ENCODE measurements at regions not wholly inside any gene's neighbourhood (a gene's known extent, or its start where the extent isn't known, plus 50 kb on each side); places are given as distances from the start of the nearest gene placed in this dataset.
"Not testable (repeated sequence)": the region's sequence is repeated elsewhere in the genome, so short reads cannot be mapped to it uniquely, and the experiment has no call there.

DNA sequence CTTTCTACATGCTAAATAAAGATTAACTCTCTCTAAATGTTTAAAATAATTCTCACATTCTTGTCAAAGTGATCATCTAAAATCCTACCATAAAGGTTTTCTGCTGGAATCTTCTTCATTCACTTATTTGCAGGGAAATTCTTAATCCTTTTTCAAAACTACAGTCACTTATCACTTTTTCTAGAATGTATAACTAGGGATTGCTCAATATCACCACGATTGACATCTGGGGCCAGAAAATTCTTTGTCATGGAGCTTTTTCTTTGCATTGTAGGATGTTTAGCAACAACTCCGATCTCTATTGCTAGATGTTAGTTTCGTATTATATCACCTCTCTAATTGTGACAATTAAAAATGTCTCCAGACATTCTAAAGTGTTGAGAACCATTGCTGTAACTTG lies 344.9 kb upstream of the PIK3R1 start:
- no peak for DNase-seq

GRCh38 chr5:67864335-67864734 lies 351.2 kb upstream of the PIK3R1 start:
- not testable (repeated sequence) for DNase-seq

DNA sequence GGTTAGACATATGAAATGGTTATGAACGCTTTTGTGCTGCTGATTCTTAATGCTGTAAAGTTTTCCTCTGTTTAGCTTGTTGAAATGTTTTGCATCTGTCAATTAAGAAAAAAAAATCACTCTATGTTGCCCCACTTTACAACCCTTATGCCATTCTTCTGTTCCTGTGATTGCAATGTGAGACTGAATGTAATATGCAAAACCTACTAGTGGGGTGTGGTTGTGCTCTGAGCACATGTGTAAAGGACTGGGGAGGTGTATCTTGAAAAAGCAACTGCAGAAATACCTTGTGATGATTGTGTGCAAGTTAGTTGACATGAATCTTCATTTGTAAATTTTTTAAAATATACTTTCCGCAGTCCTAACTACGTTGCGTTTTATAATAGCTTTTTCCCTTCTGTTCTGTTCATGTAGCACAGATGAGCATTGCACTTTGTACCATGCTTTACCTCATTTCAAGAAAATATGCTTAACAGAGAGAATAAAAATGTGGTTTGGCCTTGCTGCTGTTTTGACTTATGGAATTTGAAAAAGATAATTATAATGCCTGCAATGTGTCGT lies 357.0 kb upstream of the PIK3R1 start:
- DNase-seq = no peak

DNA sequence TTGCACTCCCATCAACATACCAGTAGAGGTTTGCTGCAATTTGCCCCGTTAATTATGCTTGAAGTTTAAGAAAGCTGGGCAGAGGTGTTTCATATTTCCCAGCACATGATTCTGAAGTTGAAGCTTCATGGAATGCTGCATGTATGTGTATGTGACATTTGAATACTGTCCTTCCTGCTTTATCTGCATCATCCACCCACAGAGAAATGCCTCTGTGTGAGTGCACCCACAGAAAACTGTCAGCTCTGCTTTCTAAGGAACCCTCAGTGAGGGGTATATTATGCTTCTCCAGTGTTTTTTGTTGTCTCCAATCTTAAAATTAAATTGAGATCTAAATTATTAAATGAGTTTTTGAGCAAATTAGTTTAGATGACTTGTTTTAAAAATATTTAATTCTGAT lies 358.1 kb upstream of the PIK3R1 start:
- no peak for DNase-seq

DNA sequence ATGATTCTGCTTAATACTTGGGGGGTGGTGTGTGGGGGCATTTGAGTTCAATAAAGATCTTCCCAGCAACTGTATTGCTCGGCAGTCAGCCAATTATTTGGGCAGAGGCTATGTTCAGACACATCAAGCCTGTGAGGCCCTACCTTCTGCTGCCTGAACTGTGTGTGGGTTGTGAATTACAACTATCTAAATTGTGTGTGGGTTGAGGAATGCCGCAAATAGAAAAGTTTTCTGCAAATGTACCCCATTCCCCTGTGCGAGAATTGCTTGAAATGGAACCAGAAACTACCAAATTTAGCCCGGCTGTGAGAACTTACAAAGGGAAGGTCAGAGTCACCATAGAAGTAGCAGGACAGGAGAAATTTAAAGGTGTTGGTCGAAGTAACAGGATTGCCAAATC lies 360.0 kb upstream of the PIK3R1 start:
- no peak for DNase-seq

DNA sequence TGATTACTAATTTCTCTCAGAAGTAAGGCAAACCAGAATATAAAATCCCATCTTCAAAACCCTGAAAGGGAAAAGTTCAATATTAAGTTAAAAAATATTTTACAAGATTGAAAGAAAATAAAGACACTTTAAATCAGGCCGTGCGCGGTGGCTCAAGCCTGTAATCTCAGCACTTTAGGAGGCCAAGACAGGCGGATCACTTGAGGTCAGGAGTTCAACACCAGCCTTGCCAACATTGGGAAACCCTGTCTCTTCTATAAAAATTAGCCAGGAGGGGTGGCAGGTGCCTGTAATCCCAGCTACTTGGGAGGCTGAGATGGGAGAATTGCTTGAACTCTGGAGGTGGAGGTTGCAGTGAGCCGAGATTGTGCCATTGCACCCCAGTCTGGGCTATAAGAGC lies 364.6 kb upstream of the PIK3R1 start:
- DNase-seq = not testable (repeated sequence)

DNA sequence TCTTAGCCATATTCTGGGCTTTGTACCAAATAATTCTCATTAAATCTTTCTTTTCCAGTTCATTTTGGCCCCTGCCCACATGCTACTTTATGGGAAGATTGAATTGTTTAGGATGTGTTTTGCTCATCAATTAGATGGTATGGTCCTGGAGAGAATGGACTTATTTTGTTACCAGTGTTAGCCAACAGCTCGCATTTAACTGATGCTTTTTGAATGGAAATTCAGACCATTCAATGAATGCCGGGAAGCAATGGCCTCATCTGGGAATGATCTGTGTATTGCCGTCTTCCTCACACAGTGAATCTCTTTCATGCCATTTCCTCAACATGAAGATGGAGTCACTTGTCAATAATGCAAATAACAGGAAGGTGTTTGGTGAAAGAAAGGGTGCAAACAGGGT lies 370.6 kb upstream of the PIK3R1 start:
- DNase-seq = no peak

DNA sequence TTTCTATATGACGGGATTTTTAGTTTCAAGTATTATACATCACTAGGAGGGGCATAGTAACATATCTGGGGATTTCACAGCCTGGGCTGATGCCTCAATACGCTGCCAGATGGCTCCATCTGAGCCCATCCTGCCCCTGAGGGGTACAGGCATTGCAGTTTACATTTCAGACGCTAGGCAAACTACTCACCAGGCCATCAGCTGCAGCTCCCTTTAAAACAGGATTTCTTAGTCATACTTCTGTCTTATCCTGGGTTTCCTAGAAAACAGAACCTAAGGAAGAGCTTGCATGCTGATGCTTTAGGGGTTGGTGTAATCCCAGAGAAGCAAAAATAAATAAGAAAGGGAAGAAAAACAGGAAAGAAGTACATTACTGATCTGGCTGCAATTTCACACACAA lies 372.8 kb upstream of the PIK3R1 start:
- no peak for DNase-seq

- not testable (repeated sequence) for DNase-seq
Measured at GRCh38 chr5:67837225-67837624, 378.3 kb upstream of the PIK3R1 start.

DNA sequence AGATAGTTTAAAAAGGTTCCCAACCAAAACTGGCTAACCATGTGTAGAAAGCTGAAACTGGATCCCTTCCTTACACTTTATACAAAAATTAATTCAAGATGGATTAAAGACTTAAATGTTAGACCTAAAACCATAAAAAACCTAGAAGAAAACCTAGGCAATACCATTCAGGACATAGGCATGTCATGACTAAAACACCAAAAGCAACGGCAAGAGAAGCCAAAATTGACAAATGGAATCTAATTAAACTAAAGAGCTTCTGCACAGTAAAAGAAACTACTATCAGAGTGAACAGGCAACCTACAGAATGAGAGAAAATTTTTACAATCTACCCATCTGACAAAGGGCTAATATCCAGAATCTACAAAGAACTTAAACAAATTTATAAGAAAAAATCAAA lies 379.1 kb upstream of the PIK3R1 start:
- not testable (repeated sequence) for DNase-seq

- no peak for DNase-seq
Measured at GRCh38 chr5:67831048-67831447, 384.5 kb upstream of the PIK3R1 start.

- DNase-seq = no peak
Measured at GRCh38 chr5:67827541-67827940, 388.0 kb upstream of the PIK3R1 start.

DNA sequence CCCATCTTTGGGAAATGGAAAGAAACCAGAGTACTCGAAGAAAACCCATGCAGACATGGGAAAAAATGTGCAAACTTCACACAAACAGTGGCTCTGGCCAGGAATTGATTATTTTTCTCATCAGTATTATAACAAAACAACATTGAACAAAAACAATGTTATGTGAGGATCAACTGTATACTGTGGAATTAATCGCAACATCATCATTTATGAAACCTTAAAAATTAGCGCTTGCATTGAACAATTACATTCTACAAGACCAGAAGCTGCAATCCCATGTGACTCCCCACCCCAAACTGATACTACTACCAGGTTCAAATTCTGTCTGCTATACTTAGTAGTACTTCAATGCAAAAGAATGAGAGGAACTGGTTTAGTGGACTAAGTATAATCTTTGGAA lies 390.7 kb upstream of the PIK3R1 start:
- DNase-seq = no peak

GRCh38 chr5:67817652-67818051 lies 397.9 kb upstream of the PIK3R1 start:
- no peak for DNase-seq

DNA sequence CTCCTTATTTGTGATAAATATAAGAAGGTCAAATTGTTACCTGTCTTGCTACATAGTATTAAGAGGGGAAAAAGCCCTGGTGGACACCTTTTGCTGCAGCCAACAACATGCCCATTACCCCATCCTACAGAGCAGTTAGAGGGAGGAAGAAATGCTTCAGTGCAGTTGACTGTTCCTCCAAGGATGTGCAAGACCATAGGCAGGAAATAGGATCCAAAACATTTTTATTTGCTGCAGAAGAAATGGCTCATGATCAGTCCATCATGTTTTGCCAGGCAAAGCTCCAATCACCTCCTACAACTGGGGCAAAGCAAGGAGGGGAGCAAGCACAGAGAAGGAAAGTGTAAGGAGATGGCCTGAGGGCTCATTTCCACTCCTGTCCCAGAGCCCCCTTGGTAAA lies 399.1 kb upstream of the PIK3R1 start:
- DNase-seq = no peak

- DNase-seq = no peak
Measured at GRCh38 chr5:67815455-67816391, 399.8 kb upstream of the PIK3R1 start.

DNA sequence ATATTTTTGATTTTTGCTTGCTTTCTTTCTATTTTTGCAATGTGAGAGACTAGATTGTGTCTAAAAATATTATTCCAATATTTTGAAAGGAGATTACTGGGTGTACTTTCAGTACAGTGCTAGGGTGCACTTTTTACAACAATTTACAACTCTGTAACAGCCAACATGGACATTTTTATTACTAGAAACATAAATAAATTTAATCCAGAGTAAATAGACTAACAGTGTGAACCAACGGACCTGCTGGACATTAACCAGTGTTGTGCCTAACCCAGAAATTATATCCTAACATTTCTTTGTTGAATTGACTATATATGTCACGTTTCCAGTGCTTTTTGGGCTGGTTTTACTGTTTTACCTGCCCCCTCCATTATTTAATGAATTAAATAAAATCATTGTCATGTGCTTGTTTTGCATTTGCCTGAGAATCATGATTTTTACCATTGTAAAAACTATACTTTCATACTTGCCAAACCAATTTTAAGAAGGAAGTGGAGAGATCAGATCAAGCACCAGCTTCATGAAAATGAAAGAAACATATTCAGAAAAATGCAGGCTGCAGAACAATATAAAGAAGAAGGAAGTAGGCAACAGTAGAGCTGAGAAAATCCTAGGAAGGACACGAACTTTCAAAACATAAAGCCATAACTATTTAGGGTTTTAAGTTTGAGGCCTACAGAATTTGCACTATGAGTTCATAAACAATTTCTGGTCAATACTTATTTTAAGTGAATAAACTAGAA lies 400.8 kb upstream of the PIK3R1 start:
- no peak for DNase-seq

DNA sequence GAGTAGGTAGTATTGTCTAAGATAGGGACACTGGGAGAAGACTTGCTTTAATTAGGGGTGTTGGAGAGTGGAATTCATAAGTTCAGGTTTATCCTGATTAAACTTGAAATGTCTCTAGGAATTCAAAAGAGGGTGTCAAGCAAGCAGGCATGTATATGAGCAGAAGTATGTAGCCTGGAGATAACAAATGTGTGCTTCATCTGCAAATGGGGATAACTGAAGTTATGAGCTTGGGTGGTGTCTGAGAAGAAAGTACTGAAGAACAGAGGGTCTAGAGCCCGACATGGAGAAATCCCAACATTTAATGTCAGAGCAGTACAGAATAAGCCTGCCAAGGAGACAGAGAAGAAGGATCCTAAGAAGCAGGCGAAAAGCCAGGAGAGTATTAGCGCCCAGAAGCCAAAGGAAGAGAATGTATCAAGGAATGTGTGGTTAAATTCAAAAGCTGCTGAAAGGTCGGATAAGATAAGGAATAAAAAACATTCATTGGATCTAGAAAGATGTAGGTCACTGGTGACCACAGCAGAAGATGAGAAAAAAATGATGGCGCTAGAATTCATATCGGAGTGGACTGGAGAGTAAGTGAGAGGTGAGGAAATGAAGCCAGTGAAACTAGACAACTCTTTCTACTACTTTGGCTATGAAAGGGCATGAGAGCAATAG lies 401.5 kb upstream of the PIK3R1 start:
- no peak for DNase-seq

- DNase-seq = no peak
Measured at GRCh38 chr5:67809589-67809988, 406.0 kb upstream of the PIK3R1 start.

GRCh38 chr5:67808340-67808739 lies 407.2 kb upstream of the PIK3R1 start:
- DNase-seq = no peak

DNA sequence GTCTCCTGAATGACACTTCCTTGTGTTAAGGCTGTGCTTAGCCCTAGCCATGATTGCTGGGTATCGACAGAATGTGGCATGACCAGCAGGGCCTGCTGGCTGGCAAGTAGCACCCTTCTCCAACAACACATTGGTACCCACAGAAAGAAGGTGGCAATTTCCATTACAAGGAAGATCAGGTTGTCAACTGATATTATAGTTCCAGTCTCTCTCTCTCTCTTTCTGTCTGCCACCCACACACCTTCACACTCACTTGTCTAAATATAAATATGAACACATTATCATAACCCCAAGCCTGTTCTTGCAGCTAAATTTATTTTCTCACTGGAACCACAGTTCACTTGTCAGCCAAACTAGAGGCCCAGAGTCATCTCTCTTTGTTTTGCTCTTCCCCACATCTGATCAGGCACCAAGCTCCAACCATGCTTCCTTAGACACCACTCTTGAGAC lies 408.1 kb upstream of the PIK3R1 start:
- no peak for DNase-seq

- DNase-seq = no peak
Measured at GRCh38 chr5:67806654-67807438, 408.7 kb upstream of the PIK3R1 start.
